Activated naive CD8-positive, alpha-beta T cell treated with anti-CD3 and anti-CD28 coated beads, Interleukin-2, amount 10 ng/mL, durations not matched to agents 7 days and 5 days (primary cell): ENCODE measurements at regions not wholly inside any gene's neighbourhood (a gene's known extent, or its start where the extent isn't known, plus 50 kb on each side); places are given as distances from the start of the nearest gene placed in this dataset.
"Not testable (repeated sequence)": the region's sequence is repeated elsewhere in the genome, so short reads cannot be mapped to it uniquely, and the experiment has no call there.

Experiments
- ATAC-seq: fragments of 150-1000 bp; cut with Tn5 transposase; one replicate; pipeline ENCODE4 v1.10.0; 2021; ENCODE audit warnings: low read depth, moderate library complexity
- POLR2A ChIA-PET: fragments of 350-600 bp; sonication (Branson Sonifier 250); formaldehyde crosslinking; loops from one replicate; lab custom pipeline; 2021; ENCODE audit warnings: antibody characterized with exemption; lab: Charles Lee
- DNase-seq: peaks from one replicate; pipeline ENCODE4 v3.0.0; 2021
- H3K27ac Mint-ChIP-seq: one replicate; pipeline ENCODE4 v1.8.0; 2022; ENCODE audit warnings: mild to moderate bottlenecking, mixed read lengths
- H3K27me3 Mint-ChIP-seq: one replicate; pipeline ENCODE4 v1.8.0; 2022; ENCODE audit warnings: mild to moderate bottlenecking, moderate library complexity, mixed read lengths
- H3K36me3 Mint-ChIP-seq: one replicate; pipeline ENCODE4 v1.8.0; 2021; ENCODE audit warnings: mild to moderate bottlenecking, mixed read lengths
- H3K4me1 Mint-ChIP-seq: one replicate; pipeline ENCODE4 v1.8.0; 2021; ENCODE audit warnings: mixed read lengths
- H3K4me3 Mint-ChIP-seq: one replicate; pipeline ENCODE4 v1.8.0; 2022; ENCODE audit warnings: mild to moderate bottlenecking, moderate library complexity, mixed read lengths
- H3K9me3 Mint-ChIP-seq: one replicate; pipeline ENCODE4 v1.8.0; 2021; ENCODE audit warnings: mixed read lengths

GRCh38 chr17:52892334-52892733 is 733.8 kb upstream of the CA10 start:
- no peak overlapping the region for H3K4me3 Mint-ChIP-seq
- ATAC-seq (no peak), DNase-seq (no peak)
- no peaks in the 10 kb centered on the region for H3K27me3 Mint-ChIP-seq
- H3K9me3 Mint-ChIP-seq: no peaks in the 10 kb centered on the region
- no peak overlapping the region for H3K27ac Mint-ChIP-seq
- H3K4me1 Mint-ChIP-seq: no peaks in the 10 kb centered on the region
- no peaks in the 10 kb centered on the region for H3K36me3 Mint-ChIP-seq
- POLR2A ChIA-PET: no interaction called here

GRCh38 chr17:52885882-52886281 is 727.4 kb upstream of the CA10 start:
- Mint-ChIP-seq H3K4me1 (no peaks in the 10 kb centered on the region), H3K27ac (no peak overlapping the region), H3K4me3 (no peak overlapping the region), H3K27me3 (no peaks in the 10 kb centered on the region), H3K9me3 (peaks cover 1% of the 10 kb centered on the region), H3K36me3 (no peaks in the 10 kb centered on the region)
- DNase-seq (no peak), ATAC-seq (no peak)
- POLR2A ChIA-PET: no interaction called here

- not testable (repeated sequence) for H3K27ac Mint-ChIP-seq
Measured at GRCh38 chr17:52883907-52884491, 725.5 kb upstream of the CA10 start.

GRCh38 chr17:52846767-52847166 is 688.3 kb upstream of the CA10 start:
- ATAC-seq, H3K4me1 Mint-ChIP-seq, H3K27ac Mint-ChIP-seq, H3K27me3 Mint-ChIP-seq, POLR2A ChIA-PET, H3K4me3 Mint-ChIP-seq, H3K9me3 Mint-ChIP-seq, H3K36me3 Mint-ChIP-seq, DNase-seq: not testable (repeated sequence)

More at GRCh38 chr17:52883907-52884491, 725.5 kb upstream of the CA10 start:
- H3K27me3 Mint-ChIP-seq, H3K9me3 Mint-ChIP-seq, H3K36me3 Mint-ChIP-seq, ATAC-seq, H3K4me3 Mint-ChIP-seq, H3K4me1 Mint-ChIP-seq, POLR2A ChIA-PET, DNase-seq: not testable (repeated sequence)

GRCh38 chr17:52841971-52842370 is 683.5 kb upstream of the CA10 start:
- no peak for ATAC-seq
- Mint-ChIP-seq H3K27me3 (no peaks in the 10 kb centered on the region), H3K36me3 (no peaks in the 10 kb centered on the region), H3K4me3 (no peak overlapping the region), H3K9me3 (peaks cover 1% of the 10 kb centered on the region), H3K27ac (no peak overlapping the region), H3K4me1 (no peaks in the 10 kb centered on the region)
- POLR2A ChIA-PET: no interaction called here
- DNase-seq: no peak

- Mint-ChIP-seq H3K36me3 (no peaks in the 10 kb centered on the region), H3K27ac (no peak overlapping the region), H3K27me3 (no peaks in the 10 kb centered on the region), H3K4me3 (no peak overlapping the region), H3K4me1 (no peaks in the 10 kb centered on the region), H3K9me3 (peaks cover 2% of the 10 kb centered on the region)
- DNase-seq (no peak), ATAC-seq (no peak)
- POLR2A ChIA-PET: interaction anchor here (0.6 kb wide), 1 partner anchor 359 kb away, joined by 3 read pairs; no protein-coding TSS in a partner anchor
Measured at GRCh38 chr17:52837492-52837891, 679.0 kb upstream of the CA10 start.

GRCh38 chr17:52831536-52831935 is 673.0 kb upstream of the CA10 start:
- Mint-ChIP-seq H3K36me3 (no peaks in the 10 kb centered on the region), H3K27ac (no peak overlapping the region), H3K27me3 (no peaks in the 10 kb centered on the region), H3K4me1 (no peaks in the 10 kb centered on the region), H3K9me3 (peaks cover 1% of the 10 kb centered on the region), H3K4me3 (no peak overlapping the region)
- DNase-seq: no peak
- POLR2A ChIA-PET: no interaction called here
- ATAC-seq: no peak

- no peak overlapping the region for H3K27ac Mint-ChIP-seq
- no peaks in the 10 kb centered on the region for H3K27me3 Mint-ChIP-seq
- ATAC-seq: no peak
- no peak overlapping the region for H3K4me3 Mint-ChIP-seq
- H3K36me3 Mint-ChIP-seq: no peaks in the 10 kb centered on the region
- H3K4me1 Mint-ChIP-seq: no peaks in the 10 kb centered on the region
- POLR2A ChIA-PET: no interaction called here
- DNase-seq: no peak
- no peaks in the 10 kb centered on the region for H3K9me3 Mint-ChIP-seq
Measured at GRCh38 chr17:52828621-52829020, 670.1 kb upstream of the CA10 start.

GRCh38 chr17:52827526-52827925 is 669.0 kb upstream of the CA10 start:
- Mint-ChIP-seq H3K9me3 (no peaks in the 10 kb centered on the region), H3K27ac (no peak overlapping the region), H3K27me3 (no peaks in the 10 kb centered on the region), H3K4me1 (no peaks in the 10 kb centered on the region), H3K4me3 (no peak overlapping the region), H3K36me3 (no peaks in the 10 kb centered on the region)
- no peak for ATAC-seq
- no peak for DNase-seq
- POLR2A ChIA-PET: no interaction called here

GRCh38 chr17:52824542-52824941 is 666.0 kb upstream of the CA10 start:
- ATAC-seq (no peak), DNase-seq (no peak)
- no peak overlapping the region for H3K27ac Mint-ChIP-seq
- H3K36me3 Mint-ChIP-seq: no peaks in the 10 kb centered on the region
- no peaks in the 10 kb centered on the region for H3K4me1 Mint-ChIP-seq
- no peaks in the 10 kb centered on the region for H3K27me3 Mint-ChIP-seq
- no peaks in the 10 kb centered on the region for H3K9me3 Mint-ChIP-seq
- POLR2A ChIA-PET: no interaction called here
- H3K4me3 Mint-ChIP-seq: no peak overlapping the region

- Mint-ChIP-seq H3K27ac (no peak overlapping the region), H3K9me3 (no peaks in the 10 kb centered on the region)
Measured at GRCh38 chr17:52823155-52823554, 664.6 kb upstream of the CA10 start.

GRCh38 chr17:52790359-52790955 is 631.9 kb upstream of the CA10 start:
- no peaks in the 10 kb centered on the region for H3K9me3 Mint-ChIP-seq
- no peaks in the 10 kb centered on the region for H3K27me3 Mint-ChIP-seq
- no peaks in the 10 kb centered on the region for H3K4me1 Mint-ChIP-seq
- ATAC-seq (no peak), DNase-seq (no peak)
- H3K4me3 Mint-ChIP-seq: no peak overlapping the region
- H3K27ac Mint-ChIP-seq: no peak overlapping the region
- H3K36me3 Mint-ChIP-seq: no peaks in the 10 kb centered on the region
- POLR2A ChIA-PET: no interaction called here

More at GRCh38 chr17:52823155-52823554, 664.6 kb upstream of the CA10 start:
- Mint-ChIP-seq H3K36me3 (no peaks in the 10 kb centered on the region), H3K4me1 (no peaks in the 10 kb centered on the region), H3K27me3 (no peaks in the 10 kb centered on the region), H3K4me3 (no peak overlapping the region)
- DNase-seq (no peak), ATAC-seq (no peak)
- POLR2A ChIA-PET: no interaction called here

GRCh38 chr17:52789829-52790228 is 631.3 kb upstream of the CA10 start:
- Mint-ChIP-seq H3K4me1 (no peaks in the 10 kb centered on the region), H3K9me3 (no peaks in the 10 kb centered on the region), H3K27ac (no peak overlapping the region), H3K4me3 (no peak overlapping the region), H3K36me3 (no peaks in the 10 kb centered on the region), H3K27me3 (no peaks in the 10 kb centered on the region)
- POLR2A ChIA-PET: no interaction called here
- DNase-seq: no peak
- no peak for ATAC-seq

- Mint-ChIP-seq H3K4me3 (no peak overlapping the region), H3K27me3 (no peaks in the 10 kb centered on the region), H3K4me1 (no peaks in the 10 kb centered on the region), H3K36me3 (no peaks in the 10 kb centered on the region), H3K27ac (no peak overlapping the region), H3K9me3 (peaks cover 6% of the 10 kb centered on the region)
- POLR2A ChIA-PET: no interaction called here
- ATAC-seq (no peak), DNase-seq (no peak)
Measured at GRCh38 chr17:52776234-52776633, 617.7 kb upstream of the CA10 start.
